ENCODE measurements at regions not wholly inside any gene's neighbourhood (a gene's known extent, or its start where the extent isn't known, plus 50 kb on each side); places are given as distances from the start of the nearest gene placed in this dataset.

GRCh38 chr7:156236936-156237599 is 403.5 kb upstream of the RNF32 start:
- Histone ChIP-seq H3K4me1 (ENCODE audit: control insufficient read depth in 3 of 3, insufficient read depth in 2 of 3, low read depth in 1 of 3, low read length in 2 of 3) (no peaks in the 10 kb centered on the region), H3K9me3 (ENCODE audit: control insufficient read depth in 2 of 2, insufficient read depth in 1 of 2, low read depth in 1 of 2, low read length in 1 of 2) (no peaks in the 10 kb centered on the region), H3K36me3 (ENCODE audit: control insufficient read depth in 3 of 3, insufficient read depth in 2 of 3, low read depth in 1 of 3, low read length in 3 of 3) (no peaks in the 10 kb centered on the region), H3K27ac (ENCODE audit: low read depth in 1 of 3, low read length in 2 of 3) (no peak overlapping the region), H3K27me3 (ENCODE audit: control insufficient read depth in 3 of 3, insufficient read depth in 3 of 3, low read length in 3 of 3) (no peaks in the 10 kb centered on the region), H3K4me3 (ENCODE audit: low read depth in 1 of 3, low read length in 3 of 3) (no peak overlapping the region)
- 88 to 91% (median 91%) methylated on average over 15 of the region's 15 CpGs for WGBS, 3 donors
- DNase-seq, result no peak
- FAIRE-seq, result no peak

DNA sequence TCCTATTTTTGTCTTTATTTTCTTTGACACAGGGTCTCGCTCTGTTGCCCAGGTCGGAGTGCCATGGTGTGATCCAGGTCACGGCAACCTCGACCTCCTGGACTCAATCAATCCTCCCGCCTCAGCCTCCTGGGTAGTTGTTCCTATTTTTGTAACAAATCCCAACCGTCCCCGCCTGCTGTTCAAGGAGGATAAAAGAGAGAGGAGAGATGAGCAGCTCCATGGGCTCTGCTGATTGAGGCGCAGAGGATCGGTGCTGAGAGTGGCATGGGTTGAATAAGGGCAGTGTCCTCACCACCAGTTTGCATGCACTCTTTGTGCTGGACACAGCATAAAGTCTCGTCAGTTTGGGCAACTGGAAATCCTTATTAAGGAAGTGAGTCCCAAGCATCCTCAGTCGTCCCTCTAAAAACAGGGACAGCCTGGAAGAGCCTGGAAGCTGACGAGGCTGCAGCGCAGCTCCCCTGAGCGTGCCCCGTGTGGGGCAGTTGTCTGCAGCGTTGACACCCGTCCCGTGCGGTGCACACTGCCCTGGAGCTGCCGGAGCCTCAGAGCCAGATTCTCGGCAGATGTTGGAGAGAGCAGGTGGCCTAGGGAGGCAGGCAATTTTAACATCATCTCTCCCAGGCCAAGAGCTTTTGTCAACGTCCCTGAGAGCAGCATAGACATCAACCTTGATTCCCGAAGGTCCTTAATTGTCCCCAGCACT is 404.2 kb upstream of the RNF32 start:
- H3K36me3 ChIP-seq (ENCODE audit: control insufficient read depth in 3 of 3, insufficient read depth in 2 of 3, low read depth in 1 of 3, low read length in 3 of 3), result no peaks in the 10 kb centered on the region
- DNase-seq, result no peak
- H3K27ac ChIP-seq (ENCODE audit: low read depth in 1 of 3, low read length in 2 of 3), result no peak overlapping the region
- no peak overlapping the region for H3K4me3 ChIP-seq (ENCODE audit: low read depth in 1 of 3, low read length in 3 of 3)
- no peaks in the 10 kb centered on the region for H3K9me3 ChIP-seq (ENCODE audit: control insufficient read depth in 2 of 2, insufficient read depth in 1 of 2, low read depth in 1 of 2, low read length in 1 of 2)
- H3K4me1 ChIP-seq (ENCODE audit: control insufficient read depth in 3 of 3, insufficient read depth in 2 of 3, low read depth in 1 of 3, low read length in 2 of 3), result no peaks in the 10 kb centered on the region
- WGBS, 3 donors, result 75 to 84% (median 82%) methylated on average over 23 of the region's 23 CpGs
- FAIRE-seq, result no peak
- H3K27me3 ChIP-seq (ENCODE audit: control insufficient read depth in 3 of 3, insufficient read depth in 3 of 3, low read length in 3 of 3), result no peaks in the 10 kb centered on the region

GRCh38 chr7:156234666-156235494 is 405.7 kb upstream of the RNF32 start:
- no peaks in the 10 kb centered on the region for H3K4me1 ChIP-seq (ENCODE audit: control insufficient read depth in 3 of 3, insufficient read depth in 2 of 3, low read depth in 1 of 3, low read length in 2 of 3)
- FAIRE-seq (no peak), DNase-seq (no peak)
- 83 to 84% (median 83%) methylated on average over 10 of the region's 10 CpGs for WGBS, 3 donors
- no peaks in the 10 kb centered on the region for H3K36me3 ChIP-seq (ENCODE audit: control insufficient read depth in 3 of 3, insufficient read depth in 2 of 3, low read depth in 1 of 3, low read length in 3 of 3)
- H3K4me3 ChIP-seq (ENCODE audit: low read depth in 1 of 3, low read length in 3 of 3), result no peak overlapping the region
- no peaks in the 10 kb centered on the region for H3K9me3 ChIP-seq (ENCODE audit: control insufficient read depth in 2 of 2, insufficient read depth in 1 of 2, low read depth in 1 of 2, low read length in 1 of 2)
- H3K27ac ChIP-seq (ENCODE audit: low read depth in 1 of 3, low read length in 2 of 3), result no peak overlapping the region
- H3K27me3 ChIP-seq (ENCODE audit: control insufficient read depth in 3 of 3, insufficient read depth in 3 of 3, low read length in 3 of 3), result no peaks in the 10 kb centered on the region

DNA sequence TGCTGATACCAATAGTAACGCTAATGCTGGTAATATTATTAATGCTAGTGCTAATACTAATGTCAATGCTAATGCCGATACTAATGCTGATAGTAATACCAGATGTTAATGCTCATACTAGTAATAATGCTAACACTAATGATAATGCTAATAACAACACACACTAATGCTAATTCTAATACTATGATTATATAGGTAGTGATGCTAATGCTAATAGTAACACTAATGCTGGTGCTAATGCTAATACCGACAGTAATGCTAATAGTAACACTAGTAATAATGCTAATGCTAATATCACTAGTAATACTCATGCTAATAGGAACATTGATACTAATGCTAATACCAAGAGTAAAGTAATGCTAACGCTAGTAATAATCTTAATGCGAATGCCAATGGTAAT is 406.4 kb upstream of the RNF32 start:
- Histone ChIP-seq H3K4me3 (ENCODE audit: low read depth in 1 of 3, low read length in 3 of 3) (no peak overlapping the region), H3K36me3 (ENCODE audit: control insufficient read depth in 3 of 3, insufficient read depth in 2 of 3, low read depth in 1 of 3, low read length in 3 of 3) (no peaks in the 10 kb centered on the region), H3K4me1 (ENCODE audit: control insufficient read depth in 3 of 3, insufficient read depth in 2 of 3, low read depth in 1 of 3, low read length in 2 of 3) (no peaks in the 10 kb centered on the region), H3K27me3 (ENCODE audit: control insufficient read depth in 3 of 3, insufficient read depth in 3 of 3, low read length in 3 of 3) (no peaks in the 10 kb centered on the region), H3K9me3 (ENCODE audit: control insufficient read depth in 2 of 2, insufficient read depth in 1 of 2, low read depth in 1 of 2, low read length in 1 of 2) (peaks cover 0 to under 1% of the 10 kb centered on the region in 2 donors), H3K27ac (ENCODE audit: low read depth in 1 of 3, low read length in 2 of 3) (no peak overlapping the region)
- DNase-seq, result no peak
- WGBS, 3 donors, result 95 to 99% (median 95%) methylated on average over 5 of the region's 5 CpGs
- FAIRE-seq, result no peak

GRCh38 chr7:156232931-156233705 is 407.5 kb upstream of the RNF32 start:
- H3K36me3 ChIP-seq (ENCODE audit: control insufficient read depth in 3 of 3, insufficient read depth in 2 of 3, low read depth in 1 of 3, low read length in 3 of 3), result no peaks in the 10 kb centered on the region
- no peak overlapping the region for H3K27ac ChIP-seq (ENCODE audit: low read depth in 1 of 3, low read length in 2 of 3)
- no peaks in the 10 kb centered on the region for H3K27me3 ChIP-seq (ENCODE audit: control insufficient read depth in 3 of 3, insufficient read depth in 3 of 3, low read length in 3 of 3)
- H3K4me3 ChIP-seq (ENCODE audit: low read depth in 1 of 3, low read length in 3 of 3), result no peak overlapping the region
- WGBS, 3 donors, result 82 to 89% (median 83%) methylated on average over 30 to 37 of the region's 37 CpGs
- H3K4me1 ChIP-seq (ENCODE audit: control insufficient read depth in 3 of 3, insufficient read depth in 2 of 3, low read depth in 1 of 3, low read length in 2 of 3), result no peaks in the 10 kb centered on the region
- no peak for DNase-seq
- peaks cover 0 to 7% of the 10 kb centered on the region in 2 donors for H3K9me3 ChIP-seq (ENCODE audit: control insufficient read depth in 2 of 2, insufficient read depth in 1 of 2, low read depth in 1 of 2, low read length in 1 of 2)
- FAIRE-seq, result no peak

DNA sequence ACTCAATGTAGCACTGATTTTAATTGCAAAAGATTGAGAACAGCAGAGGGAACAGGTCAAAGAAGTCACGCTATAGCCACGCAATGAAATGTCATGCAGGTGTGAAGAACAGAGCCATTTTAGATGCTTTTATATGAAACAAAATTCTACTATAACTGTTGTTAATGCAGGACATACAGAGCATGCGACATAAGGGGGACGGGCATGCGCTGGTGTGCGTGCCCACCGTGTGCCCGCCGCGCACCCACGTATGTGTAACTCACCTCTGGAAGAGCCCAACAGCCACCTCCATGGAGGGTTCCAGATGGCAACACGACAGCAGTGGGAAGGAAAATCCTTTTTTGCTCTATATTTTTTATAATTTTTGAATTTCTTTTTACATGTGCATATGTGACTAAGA is 410.0 kb upstream of the RNF32 start:
- peaks cover 0 to 9% of the 10 kb centered on the region in 2 donors for H3K9me3 ChIP-seq (ENCODE audit: control insufficient read depth in 2 of 2, insufficient read depth in 1 of 2, low read depth in 1 of 2, low read length in 1 of 2)
- no peak overlapping the region for H3K4me3 ChIP-seq (ENCODE audit: low read depth in 1 of 3, low read length in 3 of 3)
- H3K27me3 ChIP-seq (ENCODE audit: control insufficient read depth in 3 of 3, insufficient read depth in 3 of 3, low read length in 3 of 3), result no peaks in the 10 kb centered on the region
- FAIRE-seq (no peak), DNase-seq (no peak)
- 92 to 94% (median 92%) methylated on average over 12 of the region's 12 CpGs for WGBS, 3 donors
- H3K27ac ChIP-seq (ENCODE audit: low read depth in 1 of 3, low read length in 2 of 3), result no peak overlapping the region
- H3K36me3 ChIP-seq (ENCODE audit: control insufficient read depth in 3 of 3, insufficient read depth in 2 of 3, low read depth in 1 of 3, low read length in 3 of 3), result no peaks in the 10 kb centered on the region
- no peaks in the 10 kb centered on the region for H3K4me1 ChIP-seq (ENCODE audit: control insufficient read depth in 3 of 3, insufficient read depth in 2 of 3, low read depth in 1 of 3, low read length in 2 of 3)

DNA sequence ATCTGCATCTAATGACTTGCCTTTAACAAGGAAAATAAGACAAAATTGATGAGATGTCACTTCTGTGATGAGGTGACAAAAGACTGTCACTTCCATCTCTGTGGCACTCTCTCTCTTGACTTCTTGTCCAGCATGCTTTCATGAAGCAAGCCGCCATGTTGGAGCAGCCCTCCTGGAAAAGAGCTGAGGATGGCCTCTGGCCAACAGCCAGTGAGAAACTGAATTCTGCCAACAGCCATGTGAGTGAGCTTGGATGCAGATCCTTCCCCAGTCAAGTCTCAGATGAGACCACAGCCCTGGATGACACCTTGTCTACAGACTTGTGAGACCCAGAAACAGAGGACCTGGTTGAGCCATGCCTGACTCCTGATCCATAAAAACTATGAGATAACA is 412.6 kb upstream of the SHH start:
- no peak overlapping the region for H3K27ac ChIP-seq (ENCODE audit: low read depth in 1 of 3, low read length in 2 of 3)
- no peak overlapping the region for H3K4me3 ChIP-seq (ENCODE audit: low read depth in 1 of 3, low read length in 3 of 3)
- FAIRE-seq, result no peak
- no peak for DNase-seq
- H3K27me3 ChIP-seq (ENCODE audit: control insufficient read depth in 3 of 3, insufficient read depth in 3 of 3, low read length in 3 of 3), result no peaks in the 10 kb centered on the region
- H3K36me3 ChIP-seq (ENCODE audit: control insufficient read depth in 3 of 3, insufficient read depth in 2 of 3, low read depth in 1 of 3, low read length in 3 of 3), result no peaks in the 10 kb centered on the region
- WGBS, 3 donors, result 82 to 97% (median 92%) methylated on average over 1 of the region's 1 CpG
- no peaks in the 10 kb centered on the region for H3K4me1 ChIP-seq (ENCODE audit: control insufficient read depth in 3 of 3, insufficient read depth in 2 of 3, low read depth in 1 of 3, low read length in 2 of 3)
- peaks cover 0 to 16% of the 10 kb centered on the region in 2 donors for H3K9me3 ChIP-seq (ENCODE audit: control insufficient read depth in 2 of 2, insufficient read depth in 1 of 2, low read depth in 1 of 2, low read length in 1 of 2)
